BLaER1 (cell line): ENCODE measurements at regions not wholly inside any gene's neighbourhood (a gene's known extent, or its start where the extent isn't known, plus 50 kb on each side); places are given as distances from the start of the nearest gene placed in this dataset.
A peak's percentile ranks its signal among the peaks of the same experiment; 100 is the strongest.

ENCODE experiments used
- H3K27ac ChIP-seq: shearing (Covaris generic); formaldehyde crosslinking; 2 replicates; pipeline ENCODE4 v1.8.1; 2022
- H3K27me3 ChIP-seq: shearing (Covaris generic); formaldehyde crosslinking; 2 replicates; pipeline ENCODE4 v1.8.1; 2022
- H3K36me3 ChIP-seq: shearing (Covaris generic); formaldehyde crosslinking; 2 replicates; pipeline ENCODE4 v1.8.1; 2022
- H3K4me1 ChIP-seq: shearing (Covaris generic); formaldehyde crosslinking; 2 replicates; pipeline ENCODE4 v1.8.1; 2022
- H3K4me2 ChIP-seq: shearing (Covaris generic); formaldehyde crosslinking; 2 replicates; pipeline ENCODE4 v1.8.1; 2022
- H3K4me3 ChIP-seq: shearing (Covaris generic); formaldehyde crosslinking; 2 replicates; pipeline ENCODE4 v1.8.1; 2022
- H3K9ac ChIP-seq: shearing (Covaris generic); formaldehyde crosslinking; 2 replicates; pipeline ENCODE4 v1.8.1; 2022
- H3K9me3 ChIP-seq: shearing (Covaris generic); formaldehyde crosslinking; 2 replicates; pipeline ENCODE4 v1.8.1; 2022
- H4K20me1 ChIP-seq: shearing (Covaris generic); formaldehyde crosslinking; 2 replicates; pipeline ENCODE4 v1.8.1; 2022
- Cebpa-rat ChIP-seq: shearing (Covaris generic); IDR thresholded peaks from 2 replicates; pipeline ENCODE4 v1.8.1; 2022

DNA sequence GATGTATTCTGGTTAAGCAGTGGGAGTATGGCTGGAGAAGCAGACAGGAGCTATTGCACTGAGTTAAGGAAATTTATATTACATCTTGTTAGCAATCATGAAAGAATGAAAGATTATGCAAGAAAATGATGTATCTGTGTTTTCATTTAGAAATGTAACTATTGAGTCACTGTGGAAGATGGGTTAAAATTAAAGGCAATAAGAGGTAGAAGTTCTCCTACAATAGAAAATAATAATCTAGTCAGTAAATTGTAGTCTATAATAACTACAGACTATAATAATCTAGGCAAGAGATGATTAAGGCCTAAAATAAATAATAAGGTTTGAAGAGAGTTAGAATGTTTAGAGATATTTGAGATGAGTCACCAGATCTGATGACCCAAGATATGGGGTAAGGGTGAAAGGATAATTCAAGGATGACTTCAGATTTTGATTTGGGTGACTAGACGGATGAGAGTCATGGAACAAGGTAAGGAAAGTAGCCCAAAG, 371.9 kb upstream of the KCNH7 start:
- H3K36me3 ChIP-seq = no peaks in the 10 kb centered on the region
- no peak overlapping the region for H3K27ac ChIP-seq
- no peaks in the 10 kb centered on the region for H3K9me3 ChIP-seq
- H4K20me1 ChIP-seq = no peaks in the 10 kb centered on the region
- TF ChIP-seq Cebpa-rat = no peak
- no peak overlapping the region for H3K9ac ChIP-seq
- H3K4me2 ChIP-seq = no peak overlapping the region
- H3K4me3 ChIP-seq = no peak overlapping the region
- H3K27me3 ChIP-seq = no peaks in the 10 kb centered on the region
- H3K4me1 ChIP-seq = peaks cover 10% of the 10 kb centered on the region

DNA sequence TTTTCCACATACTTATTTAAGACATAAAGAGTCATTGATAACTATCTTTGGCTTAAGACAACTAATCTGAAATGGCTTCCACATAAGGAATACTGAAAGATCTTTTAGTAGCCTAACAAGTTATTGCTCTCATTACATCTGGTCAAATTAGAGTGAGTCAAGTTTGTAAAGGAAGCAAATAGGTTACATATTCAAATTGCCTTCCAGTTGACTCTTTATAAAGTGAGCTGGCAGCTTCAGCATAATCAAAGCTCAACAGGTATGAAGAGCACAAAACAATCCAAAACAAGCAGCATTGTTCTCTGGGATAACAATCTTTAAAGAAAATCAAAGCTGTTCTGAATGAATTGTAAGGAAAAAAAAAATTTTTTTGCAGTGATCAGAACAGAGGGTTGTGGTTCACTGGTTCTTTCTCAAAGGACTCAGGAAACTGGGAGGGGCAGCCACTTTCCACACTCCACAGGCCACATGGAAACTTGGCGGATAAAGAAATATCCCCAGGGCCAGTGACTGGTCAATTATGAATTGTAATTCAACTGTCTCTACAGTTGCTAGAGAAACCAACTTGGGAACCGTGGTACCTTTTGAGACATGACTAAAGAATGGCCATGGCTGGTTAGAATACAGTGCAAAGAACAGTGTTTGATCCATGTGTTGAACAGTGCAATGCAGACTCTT, 369.3 kb upstream of the KCNH7 start:
- no peak overlapping the region for H3K4me3 ChIP-seq
- peaks cover 10% of the 10 kb centered on the region for H3K4me1 ChIP-seq
- no peak overlapping the region for H3K27ac ChIP-seq
- no peaks in the 10 kb centered on the region for H3K27me3 ChIP-seq
- peak overlapping the region; percentile 33 for H3K4me2 ChIP-seq
- H3K36me3 ChIP-seq = no peaks in the 10 kb centered on the region
- H4K20me1 ChIP-seq = no peaks in the 10 kb centered on the region
- H3K9ac ChIP-seq = no peak overlapping the region
- no peak for TF ChIP-seq Cebpa-rat
- no peaks in the 10 kb centered on the region for H3K9me3 ChIP-seq

DNA sequence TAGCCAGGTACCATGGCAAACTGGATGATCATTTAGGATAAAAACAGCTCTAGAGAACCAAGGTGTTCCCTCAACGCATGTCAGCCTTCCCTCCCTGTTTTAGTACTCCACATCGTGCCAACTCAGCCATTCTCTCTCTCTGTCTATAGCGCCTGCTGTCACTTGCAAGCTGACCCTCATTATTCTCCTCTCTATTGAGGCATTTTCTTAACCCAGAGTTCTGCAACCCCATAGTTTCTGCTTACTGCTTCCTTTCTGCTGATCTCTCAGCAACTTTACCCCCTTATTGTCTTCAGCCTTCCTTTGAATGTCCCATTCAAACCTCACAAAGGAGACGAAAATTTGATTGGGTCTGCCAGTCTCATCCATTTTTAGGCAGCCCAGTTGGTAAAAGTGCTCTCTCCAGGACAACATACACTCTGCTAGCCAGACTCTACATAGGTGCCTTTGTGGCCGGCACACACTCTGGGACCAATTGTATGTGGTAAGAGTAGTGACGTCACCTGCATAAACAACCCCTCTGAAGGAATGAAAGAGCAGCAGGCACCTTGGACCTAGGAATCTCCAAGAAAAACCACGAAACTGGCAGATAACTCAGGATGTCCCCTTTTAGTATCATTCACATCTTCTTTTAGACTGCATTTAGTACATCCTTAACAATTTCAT, 367.2 kb upstream of the KCNH7 start:
- Histone ChIP-seq H3K9me3 (no peaks in the 10 kb centered on the region), H3K9ac (no peak overlapping the region), H3K4me2 (no peak overlapping the region), H3K4me3 (no peak overlapping the region), H4K20me1 (no peaks in the 10 kb centered on the region), H3K4me1 (peaks cover 10% of the 10 kb centered on the region), H3K36me3 (no peaks in the 10 kb centered on the region), H3K27me3 (no peaks in the 10 kb centered on the region), H3K27ac (no peak overlapping the region)
- no peak for TF ChIP-seq Cebpa-rat

DNA sequence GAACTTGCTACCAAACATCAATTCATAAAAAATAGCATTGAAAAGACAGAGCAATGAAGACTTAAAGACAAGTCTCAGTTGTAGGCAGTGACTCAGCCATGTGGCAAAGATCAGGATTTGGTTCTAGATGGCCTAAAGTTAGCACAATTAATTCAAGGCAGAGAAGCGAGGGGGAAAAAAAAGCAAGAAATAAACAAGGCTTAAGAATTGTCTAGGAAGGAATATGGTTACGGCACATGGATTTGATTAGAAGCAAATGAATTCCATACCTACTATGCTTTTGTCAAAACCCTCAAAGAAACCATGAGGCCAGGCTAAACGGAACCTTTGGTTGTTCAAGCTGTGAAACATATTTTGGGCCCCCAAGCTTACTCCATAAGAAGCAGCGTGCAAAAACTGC, 362.2 kb upstream of the KCNH7 start:
- H3K4me2 ChIP-seq = no peak overlapping the region
- H4K20me1 ChIP-seq = no peaks in the 10 kb centered on the region
- no peaks in the 10 kb centered on the region for H3K27me3 ChIP-seq
- no peak overlapping the region for H3K9ac ChIP-seq
- H3K9me3 ChIP-seq = no peaks in the 10 kb centered on the region
- no peaks in the 10 kb centered on the region for H3K36me3 ChIP-seq
- no peak for TF ChIP-seq Cebpa-rat
- no peak overlapping the region for H3K4me3 ChIP-seq
- no peaks in the 10 kb centered on the region for H3K4me1 ChIP-seq
- H3K27ac ChIP-seq = no peak overlapping the region

DNA sequence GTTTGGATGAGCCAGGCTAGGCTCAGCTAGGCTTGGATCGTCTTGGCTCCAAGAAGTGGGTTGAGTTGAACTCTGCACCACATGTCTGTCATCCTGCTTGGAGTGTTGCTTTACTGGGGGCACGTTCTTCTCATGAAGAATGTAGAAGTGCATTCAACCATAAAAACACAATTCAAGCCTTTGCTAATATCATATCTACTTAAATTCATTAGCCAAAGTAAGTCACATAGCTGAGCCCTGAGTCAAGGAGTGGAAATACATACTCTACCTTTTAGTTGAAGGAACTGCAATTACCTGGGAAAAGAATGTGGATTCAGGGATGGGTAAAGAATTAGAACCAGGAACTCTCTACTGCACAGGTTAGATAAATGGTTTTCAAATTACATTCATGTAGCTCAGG, 360.4 kb upstream of the KCNH7 start:
- H3K9ac ChIP-seq = no peak overlapping the region
- TF ChIP-seq Cebpa-rat = no peak
- H3K9me3 ChIP-seq = no peaks in the 10 kb centered on the region
- H3K4me1 ChIP-seq = no peaks in the 10 kb centered on the region
- no peaks in the 10 kb centered on the region for H4K20me1 ChIP-seq
- H3K4me3 ChIP-seq = no peak overlapping the region
- H3K27ac ChIP-seq = no peak overlapping the region
- H3K4me2 ChIP-seq = no peak overlapping the region
- no peaks in the 10 kb centered on the region for H3K27me3 ChIP-seq
- no peaks in the 10 kb centered on the region for H3K36me3 ChIP-seq

DNA sequence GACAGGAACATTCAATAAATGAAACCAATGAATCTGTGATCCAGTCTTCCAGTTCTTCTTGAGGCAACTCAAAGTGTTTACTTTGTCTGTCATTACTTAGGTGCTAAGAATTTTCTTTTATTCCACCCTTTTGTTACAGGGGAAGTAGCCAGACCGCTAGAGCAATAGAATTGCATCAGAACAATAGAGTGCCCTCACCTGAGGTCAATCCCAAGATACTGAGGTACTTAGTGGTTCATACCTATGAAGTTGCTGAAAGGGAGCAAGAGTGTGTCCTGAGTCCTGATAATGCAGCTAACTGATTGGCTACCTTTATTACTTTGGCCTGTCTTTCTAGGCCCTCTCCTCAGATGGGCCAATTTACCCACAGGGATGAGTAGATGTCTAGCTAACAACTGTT, 359.4 kb upstream of the KCNH7 start:
- Histone ChIP-seq H3K4me1 (no peaks in the 10 kb centered on the region), H3K27me3 (no peaks in the 10 kb centered on the region)

DNA sequence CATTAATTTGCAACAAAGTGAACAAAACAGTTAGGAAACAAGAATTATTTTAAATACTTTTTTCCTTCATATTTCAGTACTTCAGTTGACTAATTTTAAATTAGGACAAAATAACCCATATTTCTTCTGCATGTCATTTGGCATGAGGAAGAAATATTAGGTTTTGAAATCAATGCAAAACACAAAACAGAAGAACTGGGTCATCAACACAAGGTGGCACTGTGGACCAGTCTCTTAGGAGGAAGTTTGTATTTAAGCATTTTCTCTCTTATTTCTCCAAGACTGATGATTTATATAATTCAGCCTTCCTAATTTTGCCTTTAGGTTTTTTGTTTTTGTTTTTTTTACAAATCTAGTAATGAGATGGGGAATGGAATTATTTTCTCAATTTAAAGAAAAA, 352.8 kb upstream of the KCNH7 start:
- Histone ChIP-seq H4K20me1 (no peaks in the 10 kb centered on the region), H3K4me2 (no peak overlapping the region), H3K27me3 (no peaks in the 10 kb centered on the region), H3K36me3 (no peaks in the 10 kb centered on the region), H3K27ac (no peak overlapping the region), H3K4me3 (no peak overlapping the region), H3K9ac (no peak overlapping the region), H3K4me1 (no peaks in the 10 kb centered on the region), H3K9me3 (no peaks in the 10 kb centered on the region)
- no peak for TF ChIP-seq Cebpa-rat

More for the DNA sequence above, 359.4 kb upstream of the KCNH7 start:
- H3K4me2 ChIP-seq = no peak overlapping the region
- no peak overlapping the region for H3K27ac ChIP-seq
- H3K4me3 ChIP-seq = no peak overlapping the region
- no peaks in the 10 kb centered on the region for H4K20me1 ChIP-seq
- TF ChIP-seq Cebpa-rat = no peak
- no peaks in the 10 kb centered on the region for H3K9me3 ChIP-seq
- no peaks in the 10 kb centered on the region for H3K36me3 ChIP-seq
- no peak overlapping the region for H3K9ac ChIP-seq

DNA sequence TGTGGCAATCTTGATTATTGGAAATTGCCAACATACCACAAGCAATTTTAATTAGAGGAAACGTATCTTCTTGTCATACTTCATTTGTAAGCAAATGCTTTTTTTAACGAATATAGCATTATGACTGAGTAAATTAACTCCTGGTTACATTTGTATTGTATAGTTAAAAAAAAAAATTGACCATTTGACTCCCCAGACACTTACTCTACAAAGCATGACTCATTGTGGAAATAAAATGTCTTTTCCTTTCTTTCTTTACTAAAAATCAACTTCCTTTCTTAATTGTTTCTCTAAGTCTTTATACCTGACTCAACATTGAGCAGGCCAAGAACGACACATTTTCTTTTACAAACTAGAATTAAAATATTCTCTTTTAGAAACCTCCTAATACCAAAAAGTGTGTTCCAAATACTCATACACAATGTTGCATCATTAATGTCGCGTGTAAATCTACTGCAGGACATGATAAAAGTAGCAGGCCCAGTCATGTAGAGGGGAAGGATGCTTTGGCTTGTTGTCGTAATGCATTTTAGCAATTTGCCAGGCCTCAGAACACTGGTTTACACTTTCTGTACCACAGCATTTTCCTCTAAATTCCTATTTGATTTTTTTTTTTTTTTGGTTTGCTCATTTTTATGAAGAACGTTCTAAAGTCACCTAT, 349.6 kb upstream of the KCNH7 start:
- Histone ChIP-seq H3K4me1 (no peaks in the 10 kb centered on the region), H3K27ac (no peak overlapping the region), H3K27me3 (no peaks in the 10 kb centered on the region), H3K9ac (no peak overlapping the region), H3K9me3 (no peaks in the 10 kb centered on the region), H3K4me3 (no peak overlapping the region), H3K36me3 (no peaks in the 10 kb centered on the region), H3K4me2 (no peak overlapping the region), H4K20me1 (no peaks in the 10 kb centered on the region)
- no peak for TF ChIP-seq Cebpa-rat

DNA sequence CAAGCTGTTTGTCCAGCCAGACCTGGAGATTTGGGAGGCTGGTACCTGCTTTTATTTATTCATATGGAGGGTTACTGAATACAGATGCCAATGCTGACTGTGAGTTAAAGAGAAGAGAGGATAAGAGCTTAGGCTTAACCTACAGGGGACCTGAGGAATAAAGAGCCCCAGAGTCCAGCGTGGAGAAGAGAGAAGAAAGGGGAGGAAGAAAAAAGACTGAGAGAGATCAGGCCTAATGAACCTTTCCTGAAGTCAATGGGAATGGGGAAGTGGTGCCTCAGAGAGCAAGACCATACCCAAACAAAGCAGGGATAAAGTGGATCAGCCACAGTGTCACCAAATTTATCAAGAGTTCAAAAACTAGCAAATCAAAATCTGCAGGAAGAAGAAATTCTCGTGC, 348.6 kb upstream of the KCNH7 start:
- H3K4me2 ChIP-seq = no peak overlapping the region
- H3K27me3 ChIP-seq = no peaks in the 10 kb centered on the region
- no peak overlapping the region for H3K27ac ChIP-seq
- no peak for TF ChIP-seq Cebpa-rat
- no peaks in the 10 kb centered on the region for H3K36me3 ChIP-seq
- H3K9me3 ChIP-seq = no peaks in the 10 kb centered on the region
- no peak overlapping the region for H3K4me3 ChIP-seq
- H4K20me1 ChIP-seq = no peaks in the 10 kb centered on the region
- H3K4me1 ChIP-seq = no peaks in the 10 kb centered on the region
- H3K9ac ChIP-seq = no peak overlapping the region

DNA sequence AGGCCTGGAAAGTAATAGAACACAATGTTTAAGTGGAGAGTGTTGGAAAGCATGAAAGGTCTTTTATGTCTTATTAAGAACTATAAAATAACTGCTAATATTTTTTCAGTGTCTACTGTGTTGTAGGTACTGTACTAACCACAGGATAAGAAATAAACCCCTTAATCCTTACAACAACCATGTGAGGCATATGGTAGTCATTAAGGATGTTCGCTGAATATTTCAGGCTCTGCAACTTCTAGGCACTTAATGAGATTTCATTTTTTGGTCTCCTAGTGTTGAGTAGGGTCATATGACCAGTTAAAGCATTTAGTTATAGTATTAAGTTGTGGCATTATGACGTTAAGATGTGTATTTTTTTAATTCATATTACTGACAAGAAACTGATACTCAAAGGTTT, 346.6 kb upstream of the KCNH7 start:
- Histone ChIP-seq H3K36me3 (no peaks in the 10 kb centered on the region), H3K4me1 (no peaks in the 10 kb centered on the region), H3K4me2 (no peak overlapping the region), H3K27ac (no peak overlapping the region), H3K27me3 (no peaks in the 10 kb centered on the region), H4K20me1 (no peaks in the 10 kb centered on the region), H3K4me3 (no peak overlapping the region), H3K9me3 (no peaks in the 10 kb centered on the region), H3K9ac (no peak overlapping the region)
- no peak for TF ChIP-seq Cebpa-rat
